ENCODE measurements at regions not wholly inside any gene's neighbourhood (a gene's known extent, or its start where the extent isn't known, plus 50 kb on each side); places are given as distances from the start of the nearest gene placed in this dataset.

- Histone ChIP-seq H3K23ac (ENCODE audit: insufficient read length, low read depth, low read length) (no peak overlapping the region), H3K18ac (ENCODE audit: insufficient read length, low read depth, low read length) (no peak overlapping the region)
Observed at GRCh38 chr3:87949879-87950208, 109.0 kb downstream of the CGGBP1 start.

More at GRCh38 chr3:87949879-87950208, 109.0 kb downstream of the CGGBP1 start:
- Histone ChIP-seq H2BK12ac (ENCODE audit: insufficient read length, low read depth, low read length) (no peak overlapping the region), H3K56ac (ENCODE audit: insufficient read length, low read depth, low read length) (no peak overlapping the region), H2BK120ac (ENCODE audit: low read depth, low read length, poor library complexity, severe bottlenecking) (no peak overlapping the region), H2AFZ (ENCODE audit: low read length) (no peak overlapping the region), H4K8ac (replicated peaks; ENCODE audit: insufficient read length, low read depth, low read length) (no peak overlapping the region), H3T11ph (ENCODE audit: low read length) (no peak overlapping the region), H3K4me2 (ENCODE audit: insufficient read depth, insufficient read length, low read length) (no peak overlapping the region), H4K5ac (ENCODE audit: insufficient read length, low read depth, low read length) (no peak overlapping the region), H3K27ac (ENCODE audit: insufficient read length, low read depth, low read length) (no peak overlapping the region), H2BK5ac (ENCODE audit: insufficient read length, low read length) (no peak overlapping the region), H4K20me1 (ENCODE audit: control insufficient read depth, insufficient read depth, insufficient read length) (no peaks in the 10 kb centered on the region), H3K4ac (ENCODE audit: low read depth, low read length) (no peak overlapping the region), H3K4me1 (ENCODE audit: insufficient read depth, low read length) (no peaks in the 10 kb centered on the region), H3K79me1 (ENCODE audit: insufficient read depth, low read depth, low read length, poor library complexity, severe bottlenecking) (no peaks in the 10 kb centered on the region), H2BK15ac (ENCODE audit: low read depth, low read length) (no peak overlapping the region), H4K91ac (ENCODE audit: insufficient read length, low read depth, low read length) (no peak overlapping the region), H3K9ac (ENCODE audit: extremely low read depth, insufficient read length, low read length) (no peak overlapping the region), H3K9me3 (ENCODE audit: control insufficient read depth, low read depth, low read length) (no peaks in the 10 kb centered on the region), H3K27me3 (ENCODE audit: insufficient read depth, low read length) (no peaks in the 10 kb centered on the region), H3K23me2 (ENCODE audit: insufficient read length, low read depth, low read length, poor library complexity, severe bottlenecking) (no peaks in the 10 kb centered on the region), H2BK20ac (ENCODE audit: low read depth, low read length, poor library complexity, severe bottlenecking) (no peak overlapping the region), H2AK5ac (ENCODE audit: insufficient read length, low read length) (no peak overlapping the region), H3K14ac (ENCODE audit: insufficient read depth, low read length) (no peak overlapping the region), H3K79me2 (ENCODE audit: insufficient read depth, low read length) (no peaks in the 10 kb centered on the region)
- no peaks in the 10 kb centered on the region for H3K4me1 Mint-ChIP-seq
- H3K4me3 Mint-ChIP-seq: no peak overlapping the region
- TF ChIP-seq, protein P1, sequence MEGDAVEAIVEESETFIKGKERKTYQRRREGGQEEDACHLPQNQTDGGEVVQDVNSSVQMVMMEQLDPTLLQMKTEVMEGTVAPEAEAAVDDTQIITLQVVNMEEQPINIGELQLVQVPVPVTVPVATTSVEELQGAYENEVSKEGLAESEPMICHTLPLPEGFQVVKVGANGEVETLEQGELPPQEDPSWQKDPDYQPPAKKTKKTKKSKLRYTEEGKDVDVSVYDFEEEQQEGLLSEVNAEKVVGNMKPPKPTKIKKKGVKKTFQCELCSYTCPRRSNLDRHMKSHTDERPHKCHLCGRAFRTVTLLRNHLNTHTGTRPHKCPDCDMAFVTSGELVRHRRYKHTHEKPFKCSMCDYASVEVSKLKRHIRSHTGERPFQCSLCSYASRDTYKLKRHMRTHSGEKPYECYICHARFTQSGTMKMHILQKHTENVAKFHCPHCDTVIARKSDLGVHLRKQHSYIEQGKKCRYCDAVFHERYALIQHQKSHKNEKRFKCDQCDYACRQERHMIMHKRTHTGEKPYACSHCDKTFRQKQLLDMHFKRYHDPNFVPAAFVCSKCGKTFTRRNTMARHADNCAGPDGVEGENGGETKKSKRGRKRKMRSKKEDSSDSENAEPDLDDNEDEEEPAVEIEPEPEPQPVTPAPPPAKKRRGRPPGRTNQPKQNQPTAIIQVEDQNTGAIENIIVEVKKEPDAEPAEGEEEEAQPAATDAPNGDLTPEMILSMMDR (conservative IDR thresholded peaks at IDR 0.05): no peak
- no peaks in the 10 kb centered on the region; the same call in 1 of the 2 replicates for H3K27me3 Mint-ChIP-seq (ENCODE audit: low read depth)
- DNase-seq: no peak
- H3K9me3 Mint-ChIP-seq: peaks cover 0 to 3% of the 10 kb centered on the region in 2 experiments; a peak in 1 of 5 replicates
- no peaks in the 10 kb centered on the region; a peak in 2 of 7 replicates for H3K36me3 Mint-ChIP-seq (ENCODE audit: insufficient read depth in 1 of 3, low read depth in 3 of 3)
- no peak overlapping the region for H3K27ac Mint-ChIP-seq
- WGBS (ENCODE audit: extremely low coverage, insufficient read length, low lambda C conversion rate): no CpG with 5 or more reads among the region's 1 CpG

Data from H9 (cell line).